ENCODE measurements at regions not wholly inside any gene's neighbourhood (a gene's known extent, or its start where the extent isn't known, plus 50 kb on each side); places are given as distances from the start of the nearest gene placed in this dataset.

DNA sequence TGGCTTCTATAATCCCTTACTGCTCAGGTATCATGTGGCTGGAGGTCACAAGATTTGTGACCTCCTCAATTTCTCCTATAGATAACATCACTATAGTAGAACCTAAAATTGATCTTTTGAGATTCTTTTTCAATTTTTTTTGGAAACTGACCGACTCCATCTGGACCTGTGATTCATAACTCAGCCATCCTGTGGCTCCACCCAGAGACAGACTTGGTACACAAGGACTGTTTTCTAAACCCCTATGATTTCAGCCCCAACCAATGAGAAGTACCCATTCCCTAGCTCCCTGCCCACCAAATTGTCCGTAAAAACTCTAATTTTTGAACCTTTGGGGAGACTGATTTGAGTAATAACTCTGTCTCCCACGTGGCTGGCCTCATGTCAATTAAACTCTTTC is 148.9 kb downstream of the SYT10 start:
- TF ChIP-seq, protein P1, sequence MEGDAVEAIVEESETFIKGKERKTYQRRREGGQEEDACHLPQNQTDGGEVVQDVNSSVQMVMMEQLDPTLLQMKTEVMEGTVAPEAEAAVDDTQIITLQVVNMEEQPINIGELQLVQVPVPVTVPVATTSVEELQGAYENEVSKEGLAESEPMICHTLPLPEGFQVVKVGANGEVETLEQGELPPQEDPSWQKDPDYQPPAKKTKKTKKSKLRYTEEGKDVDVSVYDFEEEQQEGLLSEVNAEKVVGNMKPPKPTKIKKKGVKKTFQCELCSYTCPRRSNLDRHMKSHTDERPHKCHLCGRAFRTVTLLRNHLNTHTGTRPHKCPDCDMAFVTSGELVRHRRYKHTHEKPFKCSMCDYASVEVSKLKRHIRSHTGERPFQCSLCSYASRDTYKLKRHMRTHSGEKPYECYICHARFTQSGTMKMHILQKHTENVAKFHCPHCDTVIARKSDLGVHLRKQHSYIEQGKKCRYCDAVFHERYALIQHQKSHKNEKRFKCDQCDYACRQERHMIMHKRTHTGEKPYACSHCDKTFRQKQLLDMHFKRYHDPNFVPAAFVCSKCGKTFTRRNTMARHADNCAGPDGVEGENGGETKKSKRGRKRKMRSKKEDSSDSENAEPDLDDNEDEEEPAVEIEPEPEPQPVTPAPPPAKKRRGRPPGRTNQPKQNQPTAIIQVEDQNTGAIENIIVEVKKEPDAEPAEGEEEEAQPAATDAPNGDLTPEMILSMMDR (IDR thresholded peaks at IDR 0.05), result no peak
- TF ChIP-seq EZH2 (IDR thresholded peaks at IDR 0.05), result no peak

All from neural progenitor cell (in vitro differentiated cells).